GM12872 (cell line): ENCODE measurements at regions not wholly inside any gene's neighbourhood (a gene's known extent, or its start where the extent isn't known, plus 50 kb on each side); places are given as distances from the start of the nearest gene placed in this dataset.

ENCODE experiments used
- CTCF ChIP-seq: IDR thresholded peaks from 3 replicates; pipeline ENCODE4 v1.5.1; 2011; ENCODE audit warnings: low read depth, mild to moderate bottlenecking, low read length, moderate library complexity; ENCODE audit not compliant: insufficient read depth

GRCh38 chr20:53834062-53834442, 236.3 kb downstream of the BCAS1 start:
- TF ChIP-seq CTCF: no peak

GRCh38 chr20:53833333-53834061, 236.9 kb downstream of the BCAS1 start:
- no peak for TF ChIP-seq CTCF

- TF ChIP-seq CTCF: no peak
Measured at GRCh38 chr20:53832499-53832898, 237.9 kb downstream of the BCAS1 start.

GRCh38 chr20:53831812-53832211, 238.2 kb upstream of the ZNF217 start:
- no peak for TF ChIP-seq CTCF

- TF ChIP-seq CTCF: no peak
Measured at GRCh38 chr20:53831228-53831627, 237.6 kb upstream of the ZNF217 start.

GRCh38 chr20:53829724-53830521, 236.3 kb upstream of the ZNF217 start:
- no peak for TF ChIP-seq CTCF

- no peak for TF ChIP-seq CTCF
Measured at GRCh38 chr20:53829255-53829723, 235.7 kb upstream of the ZNF217 start.
